ENCODE measurements at regions not wholly inside any gene's neighbourhood (a gene's known extent, or its start where the extent isn't known, plus 50 kb on each side); places are given as distances from the start of the nearest gene placed in this dataset.

- no peak for TF ChIP-seq YY1 (IDR thresholded peaks at IDR 0.05; ENCODE audit: insufficient read depth, insufficient read length)
- no peak for TF ChIP-seq ZNF274 (IDR thresholded peaks at IDR 0.05; ENCODE audit: low read depth, low read length)
Observed at GRCh38 chr17:33561569-33562334, 268.7 kb upstream of the ASIC2 start.
